ENCODE measurements at regions not wholly inside any gene's neighbourhood (a gene's known extent, or its start where the extent isn't known, plus 50 kb on each side); places are given as distances from the start of the nearest gene placed in this dataset.

DNA sequence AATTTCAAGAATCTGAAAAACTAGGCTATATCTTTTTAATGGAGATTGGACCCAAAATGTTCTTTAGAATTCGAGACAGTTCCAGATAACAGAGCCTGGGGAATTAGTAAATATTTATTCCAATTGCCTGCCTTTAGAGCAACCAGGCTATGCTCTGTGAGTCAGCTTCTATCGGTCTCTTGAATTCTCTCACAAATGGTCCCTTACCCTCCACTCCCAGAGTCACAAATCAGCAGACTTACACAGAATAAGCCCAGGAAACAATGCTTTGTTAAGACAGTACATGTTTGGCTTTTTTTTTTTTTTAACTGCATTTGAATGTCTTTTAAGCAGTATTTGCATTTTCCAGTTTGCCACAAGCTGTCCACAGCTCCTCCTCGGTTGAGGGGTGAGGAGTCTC lies 460.7 kb upstream of the CBLB start:
- TF ChIP-seq, protein P1, sequence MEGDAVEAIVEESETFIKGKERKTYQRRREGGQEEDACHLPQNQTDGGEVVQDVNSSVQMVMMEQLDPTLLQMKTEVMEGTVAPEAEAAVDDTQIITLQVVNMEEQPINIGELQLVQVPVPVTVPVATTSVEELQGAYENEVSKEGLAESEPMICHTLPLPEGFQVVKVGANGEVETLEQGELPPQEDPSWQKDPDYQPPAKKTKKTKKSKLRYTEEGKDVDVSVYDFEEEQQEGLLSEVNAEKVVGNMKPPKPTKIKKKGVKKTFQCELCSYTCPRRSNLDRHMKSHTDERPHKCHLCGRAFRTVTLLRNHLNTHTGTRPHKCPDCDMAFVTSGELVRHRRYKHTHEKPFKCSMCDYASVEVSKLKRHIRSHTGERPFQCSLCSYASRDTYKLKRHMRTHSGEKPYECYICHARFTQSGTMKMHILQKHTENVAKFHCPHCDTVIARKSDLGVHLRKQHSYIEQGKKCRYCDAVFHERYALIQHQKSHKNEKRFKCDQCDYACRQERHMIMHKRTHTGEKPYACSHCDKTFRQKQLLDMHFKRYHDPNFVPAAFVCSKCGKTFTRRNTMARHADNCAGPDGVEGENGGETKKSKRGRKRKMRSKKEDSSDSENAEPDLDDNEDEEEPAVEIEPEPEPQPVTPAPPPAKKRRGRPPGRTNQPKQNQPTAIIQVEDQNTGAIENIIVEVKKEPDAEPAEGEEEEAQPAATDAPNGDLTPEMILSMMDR (IDR thresholded peaks at IDR 0.05; ENCODE audit: low read depth, low read length), result no peak

DNA sequence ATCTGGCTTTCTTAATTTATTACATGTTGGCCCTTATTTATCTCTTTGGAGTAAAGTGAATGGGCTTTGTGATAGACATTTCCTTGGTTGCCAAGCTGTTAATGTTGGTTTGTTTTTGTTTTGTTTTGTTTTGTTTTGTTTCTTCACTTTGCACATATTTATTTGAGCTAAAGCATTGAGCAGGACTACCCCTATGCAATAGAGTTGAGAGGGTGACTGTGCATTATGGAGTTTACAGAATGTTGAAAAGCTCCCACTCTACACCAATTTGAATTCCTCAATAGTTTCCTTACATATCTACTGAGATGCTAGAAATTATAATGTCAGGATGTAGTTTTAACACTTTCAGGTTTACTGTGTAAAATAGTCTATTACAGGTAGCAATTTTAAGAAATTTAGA lies 462.8 kb upstream of the CBLB start:
- DNase-seq (ENCODE audit: extremely low read depth, low read depth), result no peak
- TF ChIP-seq, protein P1 (IDR thresholded peaks at IDR 0.05; ENCODE audit: low read depth, low read length), result no peak

More for the DNA sequence above, 460.7 kb upstream of the CBLB start:
- DNase-seq (ENCODE audit: extremely low read depth, low read depth), result no peak

DNA sequence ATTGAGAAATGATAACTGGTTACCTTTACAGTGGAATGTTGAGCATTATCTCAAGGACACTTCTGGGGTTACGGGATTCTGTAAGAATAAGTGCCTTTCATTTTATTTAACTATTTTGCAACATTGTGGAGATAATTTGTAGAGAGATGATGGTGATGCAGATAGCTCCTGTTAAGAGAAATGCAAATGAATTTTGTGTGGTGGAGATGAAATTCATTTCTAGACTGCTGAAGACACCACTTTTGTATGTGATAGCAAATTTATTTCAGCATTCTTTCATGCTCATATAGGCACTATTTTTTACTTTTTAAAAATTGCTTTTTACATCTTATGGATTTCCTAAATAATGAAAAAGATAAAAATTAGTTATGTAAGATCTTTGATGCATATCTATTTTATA lies 463.3 kb upstream of the CBLB start:
- no peak for DNase-seq (ENCODE audit: extremely low read depth, low read depth)
- TF ChIP-seq, protein P1 (IDR thresholded peaks at IDR 0.05; ENCODE audit: low read depth, low read length), result no peak

DNA sequence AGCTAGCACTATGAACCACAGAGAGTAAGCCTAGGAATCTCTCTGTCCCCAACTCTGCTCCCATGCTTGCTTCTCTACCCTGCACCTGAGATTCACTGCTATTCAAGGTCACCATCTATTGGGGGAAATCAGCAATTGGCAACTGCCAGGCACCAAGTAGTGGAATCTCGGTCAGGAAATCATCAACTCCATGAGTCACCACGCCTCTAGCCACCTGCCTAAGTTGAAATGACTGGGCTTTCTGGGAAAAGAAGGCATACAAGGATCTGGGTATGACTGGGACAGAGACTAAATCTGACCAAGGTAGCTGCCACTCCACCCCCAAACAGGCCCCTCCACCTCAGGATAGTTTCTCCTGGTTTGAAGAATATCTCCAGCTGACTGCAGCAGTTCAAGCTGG lies 464.1 kb upstream of the CBLB start:
- TF ChIP-seq, protein P1 (IDR thresholded peaks at IDR 0.05; ENCODE audit: low read depth, low read length), result no peak
- DNase-seq (ENCODE audit: extremely low read depth, low read depth), result no peak

DNA sequence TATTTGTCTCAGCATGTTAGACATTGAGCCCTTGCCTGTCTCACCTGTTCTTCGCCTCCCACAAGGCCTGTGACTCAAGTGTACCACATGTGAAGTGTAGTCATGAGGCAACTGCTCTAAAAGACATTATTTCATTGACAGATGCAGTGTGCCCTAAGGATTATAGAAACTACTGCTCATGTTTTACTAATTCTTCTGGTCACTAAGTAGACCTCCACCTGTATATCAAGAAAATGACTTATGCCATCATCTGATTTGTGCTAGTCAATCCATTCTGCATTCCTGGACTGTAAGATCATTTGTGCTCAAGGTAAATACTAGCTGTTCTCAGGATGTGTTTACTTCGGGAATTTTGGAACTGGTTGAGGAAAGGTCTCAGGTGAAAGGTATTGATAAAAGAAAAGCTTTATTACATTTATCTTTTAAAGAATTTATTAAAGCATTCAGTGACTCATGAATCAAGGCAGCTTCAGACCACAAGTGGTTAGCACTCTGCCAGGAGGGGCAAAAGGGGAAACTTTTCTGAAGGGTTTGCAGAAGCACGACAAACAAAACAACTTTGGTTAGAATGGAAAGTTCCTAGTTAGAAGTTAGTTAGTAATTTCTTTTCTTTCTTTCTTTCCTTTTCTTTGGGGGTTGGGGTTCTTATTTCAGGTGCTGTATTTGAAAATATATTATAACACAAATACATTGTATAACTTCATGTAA lies 465.3 kb upstream of the CBLB start:
- TF ChIP-seq, protein P1 (IDR thresholded peaks at IDR 0.05; ENCODE audit: low read depth, low read length), result no peak
- no peak for DNase-seq (ENCODE audit: extremely low read depth, low read depth)

DNA sequence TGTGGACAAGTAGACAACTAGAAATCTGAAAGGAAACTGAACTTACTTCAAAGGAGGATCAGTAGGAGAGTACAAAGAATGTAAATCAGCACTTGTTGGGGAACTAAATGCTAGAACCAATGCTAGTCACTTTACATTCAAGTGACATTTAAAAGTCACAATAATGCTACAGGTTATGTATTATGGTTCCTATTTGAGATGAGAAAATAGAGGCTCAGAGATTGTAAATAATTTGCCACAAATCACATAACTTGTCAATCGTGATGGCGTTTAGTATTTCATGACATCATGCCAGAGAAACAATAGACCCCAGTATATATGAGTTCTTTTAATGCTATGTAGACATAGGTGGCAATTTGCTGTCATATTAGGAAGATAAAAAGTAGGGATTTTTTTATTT lies 467.8 kb upstream of the CBLB start:
- DNase-seq (ENCODE audit: extremely low read depth, low read depth), result no peak
- TF ChIP-seq, protein P1 (IDR thresholded peaks at IDR 0.05; ENCODE audit: low read depth, low read length), result no peak

DNA sequence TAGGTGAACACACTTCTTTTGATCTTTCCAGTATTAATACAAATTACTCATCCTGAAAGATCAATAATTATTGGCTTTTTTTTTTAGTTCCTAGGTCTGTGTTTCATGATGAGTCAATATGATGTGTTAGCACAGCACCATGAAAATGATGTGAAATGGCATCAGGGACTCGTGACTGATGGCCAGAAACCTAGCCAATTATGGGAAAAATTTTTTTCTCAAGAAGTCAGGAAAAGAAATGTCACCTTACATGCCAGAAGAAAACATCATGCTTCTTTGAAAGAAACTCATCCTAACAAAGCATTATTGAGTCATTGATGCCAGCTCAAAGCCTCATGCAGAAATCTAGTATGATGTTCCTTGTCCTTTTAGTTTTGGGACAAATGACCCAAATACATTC lies 468.3 kb upstream of the CBLB start:
- TF ChIP-seq, protein P1 (IDR thresholded peaks at IDR 0.05; ENCODE audit: low read depth, low read length), result no peak
- DNase-seq (ENCODE audit: extremely low read depth, low read depth), result no peak
